ENCODE measurements at regions not wholly inside any gene's neighbourhood (a gene's known extent, or its start where the extent isn't known, plus 50 kb on each side); places are given as distances from the start of the nearest gene placed in this dataset.

- no peak overlapping the region for H3K27ac ChIP-seq
- no peak overlapping the region for H3K4me2 ChIP-seq
- FAIRE-seq: no peak
- H3K4me3 ChIP-seq: no peak overlapping the region
- POLR2A ChIA-PET: no interaction called here
- no peak for DNase-seq (ENCODE audit: low read depth in 1 of 2, low spot score in 1 of 2)
- CTCF ChIA-PET: interaction anchor here (0.8 kb wide), 1 partner anchor 16 kb away, joined by 3 read pairs; no protein-coding TSS in a partner anchor
- no peaks in the 10 kb centered on the region for H3K9me3 ChIP-seq
- ATAC-seq: no peak
- 71% methylated on average over 12 of the region's 12 CpGs for WGBS (ENCODE audit: missing lambda C conversion rate)
- no peaks in the 10 kb centered on the region for H3K4me1 ChIP-seq
- TF ChIP-seq HDAC2 (IDR thresholded peaks at IDR 0.05): no peak
- TF ChIP-seq FOSB (CRISPR knock-in tag; IDR thresholded peaks at IDR 0.05): no peak
- TF ChIP-seq HOXA7 (CRISPR knock-in tag; IDR thresholded peaks at IDR 0.05): no peak
- TF ChIP-seq ZNF302 (CRISPR knock-in tag; IDR thresholded peaks at IDR 0.05): no peak
- no peak for TF ChIP-seq ZFP36 (IDR thresholded peaks at IDR 0.05; ENCODE audit: borderline replicate concordance, partially characterized antibody)
- TF ChIP-seq CBX8 (IDR thresholded peaks at IDR 0.05): no peak
- no peak for TF ChIP-seq ZC3H11A (IDR thresholded peaks at IDR 0.05)
- TF ChIP-seq, protein P1, sequence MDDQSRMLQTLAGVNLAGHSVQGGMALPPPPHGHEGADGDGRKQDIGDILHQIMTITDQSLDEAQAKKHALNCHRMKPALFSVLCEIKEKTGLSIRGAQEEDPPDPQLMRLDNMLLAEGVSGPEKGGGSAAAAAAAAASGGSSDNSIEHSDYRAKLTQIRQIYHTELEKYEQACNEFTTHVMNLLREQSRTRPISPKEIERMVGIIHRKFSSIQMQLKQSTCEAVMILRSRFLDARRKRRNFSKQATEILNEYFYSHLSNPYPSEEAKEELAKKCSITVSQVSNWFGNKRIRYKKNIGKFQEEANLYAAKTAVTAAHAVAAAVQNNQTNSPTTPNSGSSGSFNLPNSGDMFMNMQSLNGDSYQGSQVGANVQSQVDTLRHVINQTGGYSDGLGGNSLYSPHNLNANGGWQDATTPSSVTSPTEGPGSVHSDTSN (IDR thresholded peaks at IDR 0.05): no peak
- no peak for TF ChIP-seq TP53 (CRISPR knock-in tag; IDR thresholded peaks at IDR 0.05)
- TF ChIP-seq NFE2L2 (conservative IDR thresholded peaks at IDR 0.05; ENCODE audit: low read length): no peak
These were observed 99.8 kb downstream of the ATPSCKMT start for GRCh38 chr5:10149911-10150310.

GRCh38 chr5:10145923-10146401, 103.7 kb downstream of the ATPSCKMT start:
- FAIRE-seq: no peak
- POLR2A ChIA-PET: no interaction called here
- CTCF ChIA-PET: interaction anchor here (0.7 to 2.4 kb wide), 21 partner anchors 8 to 825 kb away, joined by 3 to 19 read pairs (median 4); no protein-coding TSS in a partner anchor

More at GRCh38 chr5:10145923-10146401, 103.7 kb downstream of the ATPSCKMT start:
- no peak overlapping the region for H3K4me3 ChIP-seq
- no peak overlapping the region for H3K27ac ChIP-seq
- ATAC-seq: peak; percentile 87 to 96
- H3K4me2 ChIP-seq: no peak overlapping the region
- peak; percentile 18 to 66 for DNase-seq (ENCODE audit: low read depth in 1 of 2, low spot score in 1 of 2)
- H3K4me1 ChIP-seq: no peaks in the 10 kb centered on the region
- WGBS (ENCODE audit: missing lambda C conversion rate): 28% methylated on average over 6 of the region's 6 CpGs
- TF ChIP-seq POLR2AphosphoS2 (conservative IDR thresholded peaks at IDR 0.05; ENCODE audit: low read length): no peak
- TF ChIP-seq HOXB5 (CRISPR knock-in tag; IDR thresholded peaks at IDR 0.05): no peak
- no peak for TF ChIP-seq GATA3 (IDR thresholded peaks at IDR 0.05; ENCODE audit: borderline replicate concordance)
- TF ChIP-seq KDM5A (IDR thresholded peaks at IDR 0.05): no peak
- no peak for TF ChIP-seq RFX5 (IDR thresholded peaks at IDR 0.05)
- TF ChIP-seq, protein P2, sequence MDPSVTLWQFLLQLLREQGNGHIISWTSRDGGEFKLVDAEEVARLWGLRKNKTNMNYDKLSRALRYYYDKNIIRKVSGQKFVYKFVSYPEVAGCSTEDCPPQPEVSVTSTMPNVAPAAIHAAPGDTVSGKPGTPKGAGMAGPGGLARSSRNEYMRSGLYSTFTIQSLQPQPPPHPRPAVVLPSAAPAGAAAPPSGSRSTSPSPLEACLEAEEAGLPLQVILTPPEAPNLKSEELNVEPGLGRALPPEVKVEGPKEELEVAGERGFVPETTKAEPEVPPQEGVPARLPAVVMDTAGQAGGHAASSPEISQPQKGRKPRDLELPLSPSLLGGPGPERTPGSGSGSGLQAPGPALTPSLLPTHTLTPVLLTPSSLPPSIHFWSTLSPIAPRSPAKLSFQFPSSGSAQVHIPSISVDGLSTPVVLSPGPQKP (IDR thresholded peaks at IDR 0.05; ENCODE audit: low read depth, low read length): no peak
- TF ChIP-seq, protein P3, sequence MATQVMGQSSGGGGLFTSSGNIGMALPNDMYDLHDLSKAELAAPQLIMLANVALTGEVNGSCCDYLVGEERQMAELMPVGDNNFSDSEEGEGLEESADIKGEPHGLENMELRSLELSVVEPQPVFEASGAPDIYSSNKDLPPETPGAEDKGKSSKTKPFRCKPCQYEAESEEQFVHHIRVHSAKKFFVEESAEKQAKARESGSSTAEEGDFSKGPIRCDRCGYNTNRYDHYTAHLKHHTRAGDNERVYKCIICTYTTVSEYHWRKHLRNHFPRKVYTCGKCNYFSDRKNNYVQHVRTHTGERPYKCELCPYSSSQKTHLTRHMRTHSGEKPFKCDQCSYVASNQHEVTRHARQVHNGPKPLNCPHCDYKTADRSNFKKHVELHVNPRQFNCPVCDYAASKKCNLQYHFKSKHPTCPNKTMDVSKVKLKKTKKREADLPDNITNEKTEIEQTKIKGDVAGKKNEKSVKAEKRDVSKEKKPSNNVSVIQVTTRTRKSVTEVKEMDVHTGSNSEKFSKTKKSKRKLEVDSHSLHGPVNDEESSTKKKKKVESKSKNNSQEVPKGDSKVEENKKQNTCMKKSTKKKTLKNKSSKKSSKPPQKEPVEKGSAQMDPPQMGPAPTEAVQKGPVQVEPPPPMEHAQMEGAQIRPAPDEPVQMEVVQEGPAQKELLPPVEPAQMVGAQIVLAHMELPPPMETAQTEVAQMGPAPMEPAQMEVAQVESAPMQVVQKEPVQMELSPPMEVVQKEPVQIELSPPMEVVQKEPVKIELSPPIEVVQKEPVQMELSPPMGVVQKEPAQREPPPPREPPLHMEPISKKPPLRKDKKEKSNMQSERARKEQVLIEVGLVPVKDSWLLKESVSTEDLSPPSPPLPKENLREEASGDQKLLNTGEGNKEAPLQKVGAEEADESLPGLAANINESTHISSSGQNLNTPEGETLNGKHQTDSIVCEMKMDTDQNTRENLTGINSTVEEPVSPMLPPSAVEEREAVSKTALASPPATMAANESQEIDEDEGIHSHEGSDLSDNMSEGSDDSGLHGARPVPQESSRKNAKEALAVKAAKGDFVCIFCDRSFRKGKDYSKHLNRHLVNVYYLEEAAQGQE (IDR thresholded peaks at IDR 0.05): no peak
- no peak for TF ChIP-seq NPAS2 (CRISPR knock-in tag; IDR thresholded peaks at IDR 0.05; ENCODE audit: borderline replicate concordance)
- no peak for TF ChIP-seq EHF (CRISPR knock-in tag; IDR thresholded peaks at IDR 0.05)
- TF ChIP-seq SMC3 (IDR thresholded peaks at IDR 0.05): peak; percentile 48
- no peak for TF ChIP-seq EHMT2 (IDR thresholded peaks at IDR 0.05; ENCODE audit: low read depth)
- TF ChIP-seq RCOR1 (IDR thresholded peaks at IDR 0.05; ENCODE audit: low read depth, low read length): no peak
- no peak for TF ChIP-seq HEYL (CRISPR knock-in tag; IDR thresholded peaks at IDR 0.05)
- no peak for TF ChIP-seq JUN (IDR thresholded peaks at IDR 0.05)
- no peak for TF ChIP-seq HDAC2 (IDR thresholded peaks at IDR 0.05)
- TF ChIP-seq RNF2 (IDR thresholded peaks at IDR 0.05; ENCODE audit: borderline replicate concordance, low read depth): no peak
- TF ChIP-seq CTCF (IDR thresholded peaks at IDR 0.05): peak; percentile 61
- TF ChIP-seq, protein P1 (IDR thresholded peaks at IDR 0.05): no peak
- no peak for TF ChIP-seq TFCP2L1 (CRISPR knock-in tag; IDR thresholded peaks at IDR 0.05)
- TF ChIP-seq RAD21 (conservative IDR thresholded peaks at IDR 0.05 in 1 of 2, IDR thresholded peaks at IDR 0.05 in 1 of 2): peak; percentile 69 to 76
- TF ChIP-seq TP53 (CRISPR knock-in tag; IDR thresholded peaks at IDR 0.05): no peak
- peak; percentile 34 to 84; a peak in 3 of 4 replicates for TF ChIP-seq CEBPB (IDR thresholded peaks at IDR 0.05)
- TF ChIP-seq KDM1A (IDR thresholded peaks at IDR 0.05; ENCODE audit: low read depth): no peak
- TF ChIP-seq CBX8 (IDR thresholded peaks at IDR 0.05): no peak
- no peaks in the 10 kb centered on the region for H3K9me3 ChIP-seq
